CD4-positive, alpha-beta T cell treated with Interleukin-21 for 1 hour (primary cell): ENCODE measurements at regions not wholly inside any gene's neighbourhood (a gene's known extent, or its start where the extent isn't known, plus 50 kb on each side); places are given as distances from the start of the nearest gene placed in this dataset.
"Not testable (repeated sequence)": the region's sequence is repeated elsewhere in the genome, so short reads cannot be mapped to it uniquely, and the experiment has no call there.

ENCODE experiments used
- DNase-seq: peaks from one replicate; pipeline ENCODE4 v3.0.0-alpha.2; 2020

- no peak for DNase-seq
Measured at GRCh38 chr6:137395316-137395715, 98.9 kb downstream of the OLIG3 start.

GRCh38 chr6:137391061-137391814 lies 103.0 kb downstream of the OLIG3 start:
- no peak for DNase-seq

- no peak for DNase-seq
Measured at GRCh38 chr6:137390334-137390733, 103.9 kb downstream of the OLIG3 start.

- peak; percentile 79 for DNase-seq
Measured at GRCh38 chr6:137389150-137389704, 105.0 kb downstream of the OLIG3 start.

DNA sequence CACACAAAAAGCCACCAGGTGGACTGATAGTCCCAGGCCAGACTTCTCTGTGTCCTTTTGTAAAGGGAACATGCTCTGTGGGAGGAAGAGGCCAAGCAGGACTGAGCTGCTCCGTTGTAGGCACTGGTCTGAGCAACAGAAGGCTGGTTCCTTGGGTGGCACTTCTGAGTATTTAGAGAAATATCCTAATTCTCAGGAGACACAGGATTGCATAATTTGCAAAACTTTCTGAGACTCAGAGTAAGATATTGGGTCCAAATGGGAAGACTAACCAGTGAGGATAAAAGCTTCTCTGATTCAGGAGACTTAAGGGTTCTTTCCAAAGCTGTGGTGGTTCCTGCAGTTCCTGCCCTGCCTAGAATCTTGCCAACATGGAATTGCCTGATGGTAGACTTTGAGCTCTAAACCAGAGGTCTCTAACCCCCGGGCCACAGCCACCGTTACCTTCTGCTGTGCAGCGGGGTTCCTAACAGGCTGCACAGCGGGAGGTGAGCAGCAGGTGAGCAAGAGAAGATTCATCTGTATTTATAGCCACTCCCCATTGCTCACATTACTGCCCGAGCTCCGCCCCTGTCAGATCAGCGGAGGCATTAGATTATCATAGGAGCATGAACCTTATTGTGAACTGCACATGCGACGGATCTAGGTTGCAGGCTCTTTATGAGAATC lies 107.0 kb downstream of the OLIG3 start:
- DNase-seq = no peak

DNA sequence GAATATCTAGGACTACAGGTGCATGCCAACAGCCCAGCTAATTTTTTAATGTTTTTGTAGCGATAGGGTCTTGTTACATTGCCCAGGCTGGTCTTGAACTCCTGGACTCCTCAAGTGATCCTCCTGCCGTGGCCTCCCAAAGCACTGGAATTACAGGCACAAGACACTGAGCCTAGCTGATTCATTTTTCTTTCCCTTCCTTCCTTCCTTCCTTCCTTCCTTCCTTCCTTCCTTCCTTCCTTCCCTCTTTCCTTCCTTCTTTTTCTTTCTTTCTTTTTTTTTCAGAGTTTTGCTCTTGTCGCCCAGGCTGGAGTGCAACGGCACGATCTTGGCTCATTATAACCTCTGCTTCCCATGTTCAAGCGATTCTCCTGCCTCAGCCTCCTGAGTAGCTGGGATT lies 110.9 kb downstream of the OLIG3 start:
- DNase-seq = not testable (repeated sequence)

DNA sequence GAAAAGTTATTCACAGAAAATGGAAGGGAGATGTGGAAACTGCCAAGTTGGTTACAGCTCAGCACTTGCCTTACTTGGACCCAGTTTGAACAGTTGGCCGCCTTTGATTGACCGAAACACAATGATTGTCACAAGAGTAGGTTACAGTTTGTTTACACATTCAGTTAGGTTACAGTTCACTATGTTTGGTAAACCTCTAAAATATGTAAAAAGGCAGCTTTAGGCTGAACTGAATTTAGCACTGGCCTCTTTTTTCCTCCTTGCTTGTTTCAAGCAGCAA lies 116.2 kb downstream of the OLIG3 start:
- DNase-seq = no peak

- no peak for DNase-seq
Measured at GRCh38 chr6:137373296-137373695, 120.9 kb downstream of the OLIG3 start.

- DNase-seq = no peak
Measured at GRCh38 chr6:137372532-137372931, 121.7 kb downstream of the OLIG3 start.

DNA sequence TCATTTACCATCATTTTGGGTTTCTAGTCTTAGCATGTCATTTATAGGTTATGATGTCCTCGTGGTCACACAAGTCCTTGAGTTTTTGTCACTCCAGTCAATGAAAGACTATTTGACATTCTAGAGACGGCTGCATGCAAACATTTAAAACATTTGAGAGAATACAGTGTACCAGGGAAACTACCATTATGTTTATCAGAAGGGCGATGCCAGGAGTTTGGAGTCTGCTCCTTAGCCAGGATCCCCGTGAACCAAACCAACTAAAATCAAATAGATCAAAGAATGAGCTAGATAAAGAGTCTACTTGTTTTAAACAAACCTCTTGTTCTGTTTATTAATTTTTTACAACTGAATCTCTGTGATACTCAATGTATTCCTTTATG lies 122.6 kb downstream of the OLIG3 start:
- DNase-seq = no peak

DNA sequence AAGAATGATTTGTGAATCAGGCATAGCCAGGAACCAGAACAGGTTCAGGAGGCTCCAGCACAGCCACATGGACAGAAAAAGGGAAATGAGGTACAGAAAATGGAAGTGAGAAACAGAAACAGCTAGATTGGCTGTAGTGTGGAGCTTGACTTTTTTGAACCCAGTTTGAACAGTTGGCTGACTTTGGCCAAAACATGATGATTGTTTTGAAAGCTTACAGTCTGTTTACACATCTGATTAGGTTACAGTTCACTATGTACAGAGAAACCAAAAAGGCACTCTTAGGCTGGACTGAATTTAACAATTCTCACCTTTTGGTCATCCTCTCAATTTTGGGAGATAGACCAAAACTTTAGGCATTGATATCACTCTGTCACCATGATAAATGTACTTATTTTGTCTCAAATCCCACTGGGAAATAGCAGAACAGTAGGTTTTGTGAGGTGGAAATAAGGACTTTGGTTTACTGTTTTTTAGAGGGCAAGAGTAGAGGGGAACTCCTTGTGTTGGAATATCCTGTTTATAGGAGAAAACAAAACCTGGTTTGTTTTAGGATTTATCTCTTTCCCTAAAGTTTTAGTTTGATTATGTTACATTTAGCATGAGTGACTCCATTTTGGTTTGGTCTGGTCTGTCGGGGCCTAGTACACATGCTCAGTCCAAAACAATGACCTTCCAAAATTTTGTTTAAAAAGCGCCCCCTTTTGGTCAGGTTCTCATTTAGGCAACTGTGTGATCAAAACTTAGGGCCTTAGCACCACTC lies 123.1 kb downstream of the OLIG3 start:
- DNase-seq = no peak

GRCh38 chr6:137369136-137369535 lies 125.1 kb downstream of the OLIG3 start:
- no peak for DNase-seq

GRCh38 chr6:137365707-137366437 lies 128.3 kb downstream of the OLIG3 start:
- DNase-seq = no peak

GRCh38 chr6:137363805-137364138 lies 130.4 kb downstream of the OLIG3 start:
- DNase-seq = peak; percentile 64

GRCh38 chr6:137362878-137363804 lies 131.1 kb downstream of the OLIG3 start:
- no peak for DNase-seq

GRCh38 chr6:137361701-137362100 lies 132.5 kb downstream of the OLIG3 start:
- DNase-seq = no peak

DNA sequence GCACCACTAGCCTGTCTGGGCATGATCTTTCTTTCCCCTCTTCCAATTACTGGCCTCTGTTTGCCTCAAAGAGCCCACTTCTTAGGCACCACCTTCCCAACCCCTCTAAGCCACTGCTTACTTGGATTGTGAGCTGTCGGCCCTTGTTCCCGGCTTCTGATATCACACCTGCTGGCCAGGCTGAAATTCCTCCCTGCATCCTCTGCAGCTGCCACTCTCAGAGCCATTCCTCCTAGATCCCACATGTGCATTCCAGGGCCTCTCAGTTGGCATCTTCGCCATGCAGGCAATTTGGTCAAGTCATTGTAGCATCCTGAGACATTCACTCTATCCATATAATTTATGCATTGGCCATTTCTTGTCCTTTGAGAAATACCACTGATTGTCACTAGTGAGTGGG lies 135.9 kb downstream of the OLIG3 start:
- DNase-seq = no peak

DNA sequence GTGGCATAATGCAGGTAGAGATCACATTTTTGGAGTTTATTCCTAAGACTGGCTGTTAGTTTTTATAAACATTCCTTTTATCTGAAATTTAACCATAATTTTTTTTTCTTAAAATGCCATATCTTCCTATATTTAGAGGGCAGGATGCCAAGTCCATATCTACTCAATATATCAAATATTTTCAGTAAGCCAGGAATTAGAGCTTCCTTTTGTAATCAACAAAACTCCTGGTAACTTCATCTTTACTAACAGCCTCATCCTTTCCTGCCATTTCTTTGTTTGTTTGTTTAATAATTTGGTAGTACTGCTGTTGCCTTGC lies 136.3 kb downstream of the OLIG3 start:
- no peak for DNase-seq

GRCh38 chr6:137357263-137357947 lies 136.8 kb downstream of the OLIG3 start:
- DNase-seq = no peak

DNA sequence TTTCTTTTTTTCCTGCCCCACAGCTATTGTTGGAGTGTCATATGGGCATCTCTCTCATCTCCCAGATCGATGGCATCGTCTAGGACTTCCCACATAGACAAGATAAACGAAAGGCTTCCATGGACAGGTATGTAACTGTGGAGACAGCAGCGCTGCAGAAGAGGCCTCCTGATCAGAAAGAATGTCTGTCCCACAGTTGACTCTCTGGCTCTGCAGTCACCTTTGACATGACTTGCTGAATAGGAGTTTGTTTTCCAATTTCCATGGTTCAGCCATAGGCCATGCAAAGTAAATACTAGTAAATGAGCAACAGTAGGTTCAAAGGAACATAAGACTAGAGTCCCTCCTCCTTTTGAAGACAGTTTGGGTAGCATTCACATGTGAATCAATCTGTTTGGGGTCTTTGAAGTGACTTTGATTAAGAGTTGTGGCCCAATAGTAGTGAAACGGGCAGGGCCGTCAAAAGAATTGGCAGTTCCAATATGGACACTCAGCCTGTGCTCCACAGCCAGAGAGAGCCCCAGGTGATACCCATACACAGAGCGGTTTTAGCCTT lies 134.7 kb upstream of the IFNGR1 start:
- DNase-seq = no peak

DNA sequence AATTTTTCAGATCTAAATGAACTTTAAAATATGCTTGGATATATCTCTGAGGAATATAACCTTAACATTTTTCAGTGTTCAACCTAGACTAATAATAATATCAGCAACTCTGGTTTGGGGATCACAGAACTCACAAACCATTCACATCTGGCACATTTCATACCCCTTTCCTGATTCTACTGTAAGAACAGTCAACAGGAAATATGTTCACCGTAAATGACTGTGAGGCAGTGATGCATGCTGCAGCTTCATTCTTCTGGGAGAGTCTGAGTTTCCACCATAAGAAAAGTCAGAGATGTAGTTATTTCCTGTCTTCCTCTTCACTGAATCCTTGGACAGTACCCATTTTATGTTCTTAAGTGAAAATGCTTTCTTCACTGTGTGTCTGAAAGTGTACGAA lies 134.2 kb upstream of the IFNGR1 start:
- DNase-seq = no peak
